ENCODE measurements at regions not wholly inside any gene's neighbourhood (a gene's known extent, or its start where the extent isn't known, plus 50 kb on each side); places are given as distances from the start of the nearest gene placed in this dataset.

GRCh38 chr11:119808407-119809185 is 79.6 kb upstream of the NECTIN1 start:
- no peak for DNase-seq

DNA sequence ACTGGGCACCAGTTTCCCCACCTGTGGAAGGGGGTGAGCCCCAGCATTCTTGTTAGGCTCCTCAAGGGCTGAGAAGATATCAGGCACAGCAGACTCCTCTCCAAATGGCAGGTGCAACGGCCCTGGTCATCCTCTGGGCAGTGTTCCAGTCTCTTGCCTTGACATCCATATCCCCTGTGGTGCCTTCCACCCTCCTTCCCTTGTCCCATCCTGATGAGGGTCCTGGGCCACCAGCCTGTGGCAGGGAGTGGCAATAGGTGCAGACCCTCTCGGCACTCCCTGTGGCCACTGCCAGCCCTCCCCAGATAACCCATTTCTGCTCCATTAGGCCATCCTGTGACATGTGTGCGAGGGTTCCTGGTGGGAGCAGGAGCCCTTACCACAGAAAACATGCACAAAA is 78.8 kb upstream of the NECTIN1 start:
- no peak for DNase-seq

DNA sequence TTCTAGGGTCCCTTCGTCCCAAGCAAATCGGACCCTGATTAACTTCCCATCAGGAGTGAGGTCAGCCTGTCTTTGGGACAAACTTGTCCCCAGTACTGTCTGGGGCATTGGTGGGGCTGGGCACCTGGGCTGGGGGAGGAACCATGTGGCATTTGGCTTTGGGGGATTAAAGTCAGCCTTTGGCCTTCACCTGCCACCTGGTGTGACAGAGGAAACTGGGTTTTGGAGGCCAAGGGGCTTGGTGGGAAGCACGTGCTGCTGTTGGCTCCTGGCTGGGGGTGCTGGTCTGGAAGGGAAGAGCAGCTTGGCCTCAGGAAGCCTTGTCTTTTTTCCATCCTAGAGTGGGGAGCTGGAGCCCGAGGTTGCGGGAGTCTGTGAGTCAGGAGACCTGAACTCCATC is 78.4 kb upstream of the NECTIN1 start:
- no peak for DNase-seq

DNA sequence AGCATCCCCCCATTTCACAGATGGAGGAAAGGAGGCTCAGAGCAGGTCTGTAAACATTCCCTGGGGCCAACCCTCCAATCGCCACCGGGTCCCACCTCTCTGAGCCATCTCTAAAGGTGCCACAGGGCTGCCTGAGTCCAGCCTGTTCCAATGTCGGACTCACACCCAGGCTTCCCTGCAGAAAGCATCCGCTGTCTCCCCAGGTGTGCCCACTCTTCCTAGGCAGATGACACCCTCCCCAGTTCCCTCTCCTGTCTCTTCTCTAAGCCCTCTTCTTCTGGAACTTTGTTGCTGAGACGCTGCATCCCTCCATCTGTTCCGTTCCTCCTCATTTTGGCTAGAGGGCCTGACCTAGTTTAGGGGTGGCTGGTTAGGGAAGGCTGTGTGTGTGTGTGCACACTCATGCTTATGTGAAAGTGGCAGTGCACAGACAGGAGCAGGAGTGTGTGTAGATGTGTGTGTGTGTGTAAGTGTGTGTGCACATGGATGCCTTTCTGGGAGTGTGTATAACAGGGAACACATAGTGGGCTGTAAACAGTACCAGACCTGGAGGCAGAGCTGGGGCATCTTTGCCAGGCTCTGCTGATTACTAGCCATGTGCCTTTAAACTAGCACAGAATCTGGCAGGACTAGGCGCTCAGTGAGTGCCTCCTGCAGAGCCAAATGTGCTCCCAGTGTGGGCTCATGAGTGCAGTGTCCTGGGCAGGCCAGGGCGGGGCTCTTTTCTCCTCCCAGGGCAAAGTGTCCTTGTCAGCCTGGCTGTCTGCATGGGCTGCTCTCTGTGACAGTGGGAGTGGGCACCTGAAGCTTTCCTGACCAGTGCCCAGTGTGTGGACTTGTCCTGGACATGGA is 77.3 kb upstream of the NECTIN1 start:
- DNase-seq = no peak

GRCh38 chr11:119805663-119806062 is 76.7 kb upstream of the NECTIN1 start:
- DNase-seq = no peak

DNA sequence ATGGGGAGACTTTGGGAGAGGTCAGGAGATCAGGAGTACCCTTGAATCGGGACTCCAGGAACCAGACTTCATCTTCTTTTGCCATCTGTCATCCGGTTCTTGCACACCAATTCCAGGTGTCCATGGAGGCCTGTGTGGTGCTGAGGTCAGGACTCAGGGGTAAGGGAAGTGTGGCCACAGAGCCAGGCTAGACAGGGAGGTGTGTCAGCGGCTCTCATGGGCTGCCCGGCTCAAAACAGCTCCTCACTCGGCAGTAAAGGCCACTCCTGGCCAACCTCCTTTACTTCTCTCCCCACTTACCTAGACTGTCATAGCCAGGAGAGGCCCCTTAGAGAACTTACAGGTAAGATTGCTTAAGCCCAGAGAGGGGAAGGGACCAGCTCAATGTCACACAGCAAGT is 75.7 kb upstream of the NECTIN1 start:
- DNase-seq = no peak

DNA sequence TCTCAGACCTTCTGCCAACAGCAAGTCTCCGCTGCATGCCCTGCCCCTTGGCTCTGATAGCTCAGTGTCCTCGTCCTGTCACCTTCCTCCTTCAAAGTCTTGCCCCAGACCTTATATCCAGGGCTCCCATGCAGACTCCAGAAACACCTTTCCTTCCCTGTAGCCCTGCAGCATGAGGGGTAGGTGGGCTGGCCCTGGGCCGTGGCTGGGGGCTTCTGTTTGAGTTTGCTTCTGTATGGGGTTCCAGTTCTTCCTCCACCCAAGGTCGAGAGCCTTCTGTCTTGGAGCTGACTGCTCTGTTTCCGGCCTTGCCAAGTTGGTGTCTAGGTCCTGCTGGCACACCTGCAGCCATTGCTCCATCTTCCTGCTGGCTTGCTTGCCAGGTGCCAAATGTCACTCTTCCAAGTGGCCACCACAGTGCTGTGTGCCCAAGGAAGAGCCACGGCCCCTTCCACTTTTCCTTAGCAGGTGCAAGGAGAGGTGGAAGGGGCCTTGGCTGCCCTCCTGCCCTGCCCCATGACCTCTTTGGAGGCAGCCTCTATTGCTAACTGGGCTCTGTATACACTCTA is 74.8 kb upstream of the NECTIN1 start:
- no peak for DNase-seq

- no peak for DNase-seq
These were observed 74.1 kb upstream of the NECTIN1 start for GRCh38 chr11:119803139-119803538.

DNA sequence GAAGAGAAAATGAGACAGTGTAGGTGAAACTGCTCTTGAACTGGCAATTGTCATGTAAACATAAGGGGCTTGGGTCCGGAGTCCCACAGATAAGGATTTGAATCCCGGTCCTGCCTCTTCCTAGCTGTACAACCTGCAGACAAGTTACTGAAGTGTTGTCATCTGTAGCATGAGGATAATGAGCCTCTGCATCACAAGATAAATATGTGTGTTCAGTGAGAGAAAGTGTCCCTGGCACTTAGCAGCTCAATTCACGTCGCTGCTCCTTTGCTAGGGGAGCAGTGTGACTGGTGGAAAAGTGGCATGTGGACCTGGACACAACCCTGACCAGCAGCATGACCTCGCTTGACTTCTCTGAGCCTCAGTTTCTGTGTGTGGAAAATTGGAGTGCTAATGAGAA is 73.7 kb upstream of the NECTIN1 start:
- no peak for DNase-seq

- DNase-seq = no peak
These were observed 71.6 kb upstream of the NECTIN1 start for GRCh38 chr11:119800619-119801018.

GRCh38 chr11:119800171-119800570 is 71.2 kb upstream of the NECTIN1 start:
- no peak for DNase-seq

DNA sequence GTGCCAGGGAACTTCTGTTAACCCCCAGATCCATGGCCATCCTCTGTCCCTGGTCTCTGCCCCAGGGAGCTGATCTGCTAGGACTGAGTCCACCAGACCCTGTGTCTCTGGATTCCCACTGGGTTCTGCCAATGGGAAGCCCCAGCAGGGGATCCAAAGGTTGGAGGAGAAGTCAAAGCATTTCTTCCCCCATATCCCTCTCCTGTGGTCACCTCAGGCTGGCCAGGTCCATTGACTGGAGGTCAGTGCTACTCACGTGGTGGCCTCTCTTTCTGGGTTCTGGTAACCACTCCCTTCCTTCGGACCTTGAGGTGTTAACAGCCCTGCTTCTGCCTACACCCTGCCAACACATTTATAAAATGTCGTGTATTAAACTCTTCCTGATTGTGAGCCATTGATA is 69.7 kb upstream of the NECTIN1 start:
- no peak for DNase-seq

DNA sequence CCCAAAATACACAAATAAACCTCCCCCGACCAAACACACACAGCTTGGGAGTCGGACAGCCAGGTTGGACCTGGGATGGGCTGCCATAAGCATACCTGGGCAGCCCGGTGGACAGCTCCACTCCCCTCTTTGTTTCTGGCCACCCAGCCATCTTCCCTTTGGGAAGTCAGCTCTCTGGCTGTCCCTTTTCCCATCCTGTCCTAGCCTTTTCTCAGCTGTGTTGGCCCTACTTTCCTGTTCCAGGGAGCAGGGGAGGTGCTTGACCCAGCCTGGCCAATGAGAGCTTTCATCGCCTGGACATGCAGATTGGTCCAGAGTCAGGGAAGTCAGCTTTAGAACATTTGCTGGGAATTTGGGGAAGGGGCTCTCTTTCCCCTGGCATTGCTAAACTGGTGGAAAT is 68.7 kb upstream of the NECTIN1 start:
- no peak for DNase-seq

- DNase-seq = no peak
These were observed 68.2 kb upstream of the NECTIN1 start for GRCh38 chr11:119797123-119797611.

DNA sequence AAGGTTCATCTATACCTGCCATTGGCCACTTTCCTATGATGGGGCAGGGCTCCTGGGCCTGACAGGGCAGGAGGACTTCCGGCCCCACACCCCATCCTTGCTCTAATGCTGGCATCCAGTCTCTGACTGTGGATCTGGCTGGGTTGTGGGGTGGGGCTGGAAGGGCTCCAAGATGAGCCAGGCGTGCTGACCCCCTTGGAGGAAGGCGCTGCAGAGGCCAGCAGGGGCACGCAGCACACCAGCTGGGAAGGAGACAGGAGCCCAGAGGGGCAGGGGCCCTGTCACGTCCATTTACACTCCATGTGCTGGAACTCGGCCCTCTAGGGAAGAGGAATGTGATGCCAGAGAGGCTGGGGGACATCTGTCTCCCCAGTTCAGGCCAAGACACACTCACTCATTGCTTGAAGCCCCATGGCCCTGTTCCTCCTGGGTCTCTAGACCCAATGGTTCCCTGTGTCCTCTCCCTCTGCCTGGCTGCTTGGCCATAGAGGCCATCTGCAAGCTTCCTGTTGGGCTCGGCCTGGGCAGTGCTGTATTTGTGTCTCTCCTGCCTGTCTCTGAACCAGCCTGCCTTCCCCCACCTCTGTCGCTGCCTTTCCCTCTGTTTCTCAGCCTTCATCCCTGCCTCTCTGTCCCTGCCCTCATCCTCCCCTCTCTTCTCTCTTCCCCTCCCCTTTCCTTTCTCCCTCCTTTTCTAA is 67.5 kb upstream of the NECTIN1 start:
- no peak for DNase-seq

- no peak for DNase-seq
These were observed 66.7 kb upstream of the NECTIN1 start for GRCh38 chr11:119795690-119796089.

DNA sequence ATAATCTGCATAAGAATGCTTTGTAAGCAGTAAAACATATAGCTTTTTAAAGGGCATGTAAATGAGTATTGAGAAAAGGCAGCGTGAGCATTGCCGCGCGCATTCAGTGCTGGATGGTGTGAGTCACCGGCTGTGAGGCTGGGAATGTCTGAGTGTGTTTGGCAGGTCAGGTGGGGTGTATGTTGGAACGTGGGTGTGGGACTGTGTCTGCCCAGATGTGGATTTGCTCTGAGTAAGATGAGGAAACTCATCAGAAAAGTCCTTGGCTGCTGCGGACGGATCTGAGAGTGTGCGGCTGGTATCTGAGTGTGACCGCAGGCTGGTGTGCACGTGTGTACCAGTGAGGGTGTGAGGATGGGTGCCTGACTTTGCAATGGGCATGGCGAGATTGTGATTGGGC is 66.2 kb upstream of the NECTIN1 start:
- no peak for DNase-seq

GRCh38 chr11:119794756-119795155 is 65.8 kb upstream of the NECTIN1 start:
- DNase-seq = no peak

DNA sequence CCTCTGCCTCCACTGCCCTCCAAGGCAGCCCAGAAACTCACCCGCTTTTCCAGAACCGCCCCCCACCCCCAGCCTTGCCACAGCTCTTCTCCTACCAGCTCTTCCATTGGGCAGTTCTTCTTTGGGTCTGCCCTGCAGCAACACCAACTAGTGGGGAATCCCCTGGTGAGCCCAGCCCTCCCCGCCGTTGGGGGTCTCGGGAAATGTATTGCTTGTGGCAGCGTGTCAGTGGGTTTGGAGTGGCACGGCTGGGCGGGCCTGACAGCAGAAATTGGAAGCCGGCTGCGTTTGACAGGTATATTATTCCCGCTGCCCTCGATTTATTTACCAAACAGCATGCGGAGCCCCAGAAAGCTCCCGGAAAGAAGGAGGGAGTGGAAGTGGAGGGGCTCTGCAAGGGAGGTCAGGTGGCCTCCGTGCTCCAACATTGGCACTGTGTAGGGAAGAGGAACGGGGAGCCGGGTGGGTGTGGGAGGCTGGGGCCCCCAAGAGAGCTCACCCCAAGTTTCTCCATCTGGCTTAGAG is 65.2 kb upstream of the NECTIN1 start:
- DNase-seq = no peak

- no peak for DNase-seq
These were observed 64.5 kb upstream of the NECTIN1 start for GRCh38 chr11:119793335-119793984.

DNA sequence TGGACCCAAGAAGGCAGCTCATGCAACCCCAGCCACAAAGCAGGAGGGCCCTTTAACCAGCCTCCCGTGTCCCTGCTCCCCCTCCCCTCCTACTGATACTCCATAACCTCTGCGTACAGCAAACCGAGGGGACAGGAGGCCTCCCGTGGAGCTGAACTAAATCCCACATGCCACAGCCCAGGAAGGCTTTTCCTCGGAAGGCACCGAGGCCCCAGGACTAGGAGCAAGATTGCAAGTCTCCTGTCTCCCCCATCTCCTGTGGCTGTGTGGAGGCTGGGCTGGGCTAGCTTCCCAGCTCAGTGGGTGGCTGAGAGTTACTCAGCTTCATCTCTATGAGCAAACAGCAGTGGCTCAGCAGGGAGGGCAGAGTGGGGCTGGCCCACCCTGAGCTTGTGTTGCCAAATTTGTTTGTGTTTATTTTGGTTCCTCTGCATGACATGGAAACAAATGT is 62.7 kb upstream of the NECTIN1 start:
- no peak for DNase-seq

- DNase-seq = no peak
These were observed 62.0 kb upstream of the NECTIN1 start for GRCh38 chr11:119791047-119791446.

Data from NCI-H1930 (cell line).